ENCODE measurements at regions not wholly inside any gene's neighbourhood (a gene's known extent, or its start where the extent isn't known, plus 50 kb on each side); places are given as distances from the start of the nearest gene placed in this dataset.

- TF ChIP-seq CTCF (IDR thresholded peaks at IDR 0.05), result no peak
- no peak for TF ChIP-seq POLR2A (IDR thresholded peaks at IDR 0.05)
- no peak for TF ChIP-seq POLR2AphosphoS5 (IDR thresholded peaks at IDR 0.05)
- no peak for TF ChIP-seq EP300 (IDR thresholded peaks at IDR 0.05)
Measured at GRCh38 chr10:118809357-118810220, 54.8 kb upstream of the CACUL1 start.

All from stomach (tissue), 4 donors.